Activated CD4-positive, CD25-positive, alpha-beta regulatory T cell (primary cell): ENCODE measurements at regions not wholly inside any gene's neighbourhood (a gene's known extent, or its start where the extent isn't known, plus 50 kb on each side); places are given as distances from the start of the nearest gene placed in this dataset.

Experiments used
- DNase-seq, 4 experiments: peaks; one replicate each; lab custom pipeline; 2025; lab: John Stamatoyannopoulos, UW

DNA sequence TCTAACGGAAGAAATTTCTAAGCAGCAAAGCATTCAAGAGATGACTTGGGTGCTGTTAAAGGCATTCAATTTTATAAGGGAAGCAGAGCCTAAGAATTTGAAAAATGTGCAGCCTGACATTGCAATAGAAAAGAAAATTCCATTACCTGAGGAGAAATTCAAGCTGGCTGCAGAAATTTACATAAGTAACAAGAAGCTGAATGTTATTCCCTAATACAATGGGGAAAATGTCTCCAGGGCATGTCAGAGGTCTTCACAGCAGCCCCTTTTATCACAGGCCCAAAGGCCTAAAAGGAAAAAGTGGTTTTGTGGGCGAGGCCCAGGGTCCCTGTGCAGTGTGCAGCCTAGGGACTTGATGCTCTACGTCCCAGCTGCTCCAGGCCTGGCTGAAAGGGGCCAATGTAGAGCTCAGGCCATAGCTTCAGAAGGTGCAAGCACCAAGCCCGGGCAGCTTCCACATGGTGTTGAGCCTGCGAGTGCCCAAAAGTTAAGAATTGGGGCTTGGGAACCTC is 306.7 kb downstream of the RDH14 start:
- DNase-seq = no peak

GRCh38 chr2:18251486-18251885 is 309.0 kb downstream of the RDH14 start:
- no peak for DNase-seq

DNA sequence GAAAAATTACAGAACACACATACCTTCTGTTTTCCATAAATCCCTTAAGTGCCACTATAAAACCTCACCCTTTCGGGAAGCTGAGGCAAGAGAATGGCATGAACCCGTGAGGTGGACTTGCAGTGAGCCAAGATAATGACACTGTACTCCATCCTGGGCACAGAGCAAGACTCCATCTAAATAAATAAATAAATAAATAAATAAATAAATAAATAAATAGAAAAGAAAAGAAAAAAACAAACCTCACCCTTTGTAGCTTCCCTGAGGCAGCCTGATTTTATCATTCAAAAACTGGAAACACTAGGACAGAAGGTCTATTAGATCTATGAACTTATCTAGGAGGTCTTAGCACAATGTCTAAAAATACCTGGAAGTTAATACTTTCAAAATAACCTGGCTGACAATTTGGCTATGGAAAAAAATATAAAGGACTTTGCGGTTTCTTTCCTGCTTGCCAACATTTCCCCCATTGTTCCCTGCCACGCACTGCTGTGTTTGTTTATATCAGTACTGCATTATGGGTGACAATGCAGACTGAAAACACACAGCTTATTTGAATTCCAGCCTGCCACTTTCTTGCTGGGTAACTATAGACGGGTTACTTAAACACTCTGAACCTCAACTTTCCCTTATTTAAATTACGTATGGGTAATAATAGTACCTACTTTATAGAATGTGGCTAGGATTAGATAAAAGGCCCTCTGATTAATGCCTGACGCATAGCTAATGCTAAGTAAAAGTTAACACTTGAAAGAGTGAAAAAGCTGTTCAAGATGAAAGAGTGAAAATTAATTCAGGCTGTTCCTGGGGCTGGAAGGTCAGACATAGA is 313.0 kb downstream of the RDH14 start:
- DNase-seq = no peak

DNA sequence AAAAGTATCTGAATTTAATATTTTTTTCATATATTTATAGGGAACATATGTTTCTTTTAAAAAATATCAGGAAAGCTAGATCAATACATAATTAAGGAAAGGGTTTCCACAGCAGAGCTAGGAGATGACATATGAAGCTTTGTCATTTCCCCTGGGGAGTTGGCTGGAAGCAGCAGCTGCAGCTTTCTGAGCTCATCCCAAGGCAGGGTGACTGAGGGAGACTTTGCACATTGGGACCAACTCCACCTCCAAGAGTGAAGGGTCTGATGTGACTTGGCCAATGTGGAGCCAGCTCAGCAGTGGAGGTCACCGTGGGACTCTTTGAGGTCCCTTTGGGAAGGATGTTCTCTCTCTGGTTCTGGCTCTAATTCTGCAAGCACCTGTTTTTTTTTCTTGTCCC is 315.1 kb downstream of the RDH14 start:
- DNase-seq = no peak

GRCh38 chr2:18244845-18245244 is 315.6 kb downstream of the RDH14 start:
- no peak for DNase-seq

DNA sequence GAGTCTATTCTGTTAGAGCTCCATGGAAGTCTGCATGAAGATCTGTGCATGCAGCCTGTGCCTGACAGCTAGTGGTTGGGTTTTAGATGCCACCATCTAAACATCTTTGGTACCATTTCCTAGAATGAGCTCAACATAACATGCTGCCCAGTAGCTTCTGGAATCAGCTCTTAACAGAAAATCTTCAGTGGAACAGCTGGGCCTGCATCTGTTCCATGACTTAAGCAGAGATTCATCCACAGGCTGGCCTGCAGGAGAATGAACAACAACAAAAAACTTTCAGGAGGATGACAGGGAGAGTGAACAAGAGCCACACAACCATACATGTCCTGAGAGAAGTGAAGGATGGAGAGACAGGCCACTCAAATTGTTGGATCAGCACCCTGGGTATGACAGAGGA is 316.6 kb downstream of the RDH14 start:
- no peak for DNase-seq

DNA sequence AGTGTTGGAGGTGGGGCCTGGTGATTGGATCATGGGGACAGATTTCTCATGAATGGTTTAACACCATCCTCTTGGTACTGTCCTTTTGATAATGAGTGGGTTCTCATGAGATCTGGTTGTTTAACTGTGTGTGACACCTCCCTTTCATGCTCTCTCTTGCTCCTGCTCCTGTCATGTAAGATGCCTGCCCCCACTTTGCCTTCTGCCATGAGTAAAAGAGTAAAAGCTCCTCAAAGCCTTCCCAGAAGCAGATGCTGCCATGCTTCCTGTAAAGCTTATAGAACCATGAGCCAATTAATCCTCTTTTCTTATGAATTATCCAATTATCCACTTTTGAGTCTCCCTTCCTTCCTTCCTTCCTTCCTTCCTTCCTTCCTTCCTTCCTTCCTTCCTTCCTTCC is 317.7 kb downstream of the RDH14 start:
- DNase-seq = no peak

GRCh38 chr2:18238209-18238608 is 322.2 kb downstream of the RDH14 start:
- DNase-seq = no peak

DNA sequence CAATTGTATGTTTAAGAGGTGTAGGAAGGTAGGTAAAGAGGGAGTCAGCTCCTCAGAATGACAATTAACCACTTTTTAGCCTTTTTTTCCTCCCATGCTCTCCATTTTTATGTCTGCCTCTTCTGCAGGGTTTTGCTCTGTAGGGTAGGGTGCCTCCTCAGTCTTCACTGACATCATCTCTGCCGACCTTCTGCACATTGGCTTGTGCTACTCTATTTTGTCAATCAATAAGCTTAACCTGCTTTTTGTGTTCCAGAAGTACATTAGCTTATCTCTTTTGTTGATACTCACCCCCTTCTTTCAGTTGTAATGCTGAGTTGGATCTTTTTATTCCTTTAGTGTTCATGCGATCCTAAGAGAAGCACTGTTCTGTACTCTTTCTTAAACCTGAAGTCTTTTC is 323.2 kb downstream of the RDH14 start:
- no peak for DNase-seq

- no peak for DNase-seq
These were observed 327.6 kb downstream of the RDH14 start for GRCh38 chr2:18232731-18233438.

GRCh38 chr2:18230668-18231067 is 329.8 kb downstream of the RDH14 start:
- no peak for DNase-seq

DNA sequence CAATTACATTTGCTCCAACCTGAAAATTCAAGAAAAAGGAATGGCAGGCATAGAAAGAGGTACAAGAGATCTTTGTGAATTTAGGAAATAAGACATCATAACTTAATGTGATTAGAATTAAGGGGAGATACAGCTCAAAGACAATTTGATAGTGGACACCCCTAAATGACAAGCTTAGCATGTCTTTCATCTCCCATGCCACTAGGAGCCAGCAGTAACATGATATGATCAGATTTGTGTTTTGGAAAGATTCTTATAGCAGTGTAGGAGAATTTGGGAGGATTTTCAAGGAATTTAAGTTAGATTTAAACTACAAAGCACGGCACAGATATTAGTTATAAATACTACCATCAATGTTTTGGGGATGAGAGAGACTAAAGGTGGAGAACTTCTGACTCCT is 340.8 kb downstream of the RDH14 start:
- DNase-seq = no peak

GRCh38 chr2:18218160-18218933 is 339.9 kb downstream of the KCNS3 start:
- DNase-seq = no peak

DNA sequence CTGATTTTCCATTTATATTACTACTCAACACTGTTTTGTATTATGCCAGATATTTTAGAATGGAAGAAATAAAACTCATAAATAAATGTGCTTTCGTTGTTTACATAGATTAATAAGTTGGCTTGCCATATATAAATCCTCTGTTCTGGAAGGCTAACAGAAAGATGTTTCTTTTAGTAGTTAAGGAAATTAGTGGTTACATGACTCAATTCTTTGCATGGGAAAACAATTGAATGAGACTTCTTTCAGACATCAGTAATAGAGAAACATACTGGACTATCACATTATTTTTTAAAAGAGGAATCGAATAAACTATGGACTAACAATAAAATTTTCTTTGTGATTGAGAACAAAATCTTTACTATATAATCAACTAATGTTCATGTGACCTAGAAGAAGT is 336.5 kb downstream of the KCNS3 start:
- DNase-seq = no peak

DNA sequence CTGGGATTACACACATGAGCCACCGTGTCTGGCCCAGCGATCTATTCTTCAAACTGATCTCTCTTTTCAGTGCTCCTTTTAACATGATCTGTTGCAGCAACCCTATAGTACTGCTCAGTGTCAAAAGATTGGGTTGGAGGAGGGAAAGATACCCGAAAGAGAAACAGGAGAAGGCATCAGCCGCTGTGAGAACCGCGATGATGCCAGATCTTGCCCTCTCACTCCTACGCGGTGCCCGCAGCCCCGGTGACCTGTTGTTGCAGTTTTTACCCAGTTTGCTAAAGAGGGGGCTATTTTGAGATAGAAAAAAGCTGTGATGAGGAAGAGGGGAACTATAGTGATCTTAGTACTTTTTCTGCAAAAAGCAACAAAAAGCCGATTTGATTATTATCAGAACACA is 335.5 kb downstream of the KCNS3 start:
- DNase-seq = no peak

GRCh38 chr2:18209934-18210639 is 331.6 kb downstream of the KCNS3 start:
- DNase-seq = no peak

DNA sequence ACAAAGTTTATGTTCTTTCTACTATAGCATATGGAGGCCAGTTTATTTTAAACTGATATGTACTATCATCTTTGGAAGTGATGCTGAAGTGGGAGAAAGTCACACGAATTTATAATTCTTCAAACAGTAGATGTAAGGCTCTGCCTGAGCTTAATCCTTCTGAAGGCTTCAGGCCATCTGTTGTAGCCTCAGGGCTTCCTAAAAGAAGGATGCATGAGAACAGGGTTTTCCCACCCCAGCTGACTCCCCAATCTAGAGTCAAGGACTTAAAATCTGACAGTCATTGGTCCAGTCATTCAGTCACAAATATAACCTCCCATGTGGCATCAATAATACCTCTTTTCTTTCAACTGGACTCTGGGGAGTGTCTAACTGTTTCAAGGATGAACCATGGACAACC is 330.5 kb downstream of the KCNS3 start:
- DNase-seq = no peak

GRCh38 chr2:18200771-18201170 is 322.3 kb downstream of the KCNS3 start:
- DNase-seq = no peak

DNA sequence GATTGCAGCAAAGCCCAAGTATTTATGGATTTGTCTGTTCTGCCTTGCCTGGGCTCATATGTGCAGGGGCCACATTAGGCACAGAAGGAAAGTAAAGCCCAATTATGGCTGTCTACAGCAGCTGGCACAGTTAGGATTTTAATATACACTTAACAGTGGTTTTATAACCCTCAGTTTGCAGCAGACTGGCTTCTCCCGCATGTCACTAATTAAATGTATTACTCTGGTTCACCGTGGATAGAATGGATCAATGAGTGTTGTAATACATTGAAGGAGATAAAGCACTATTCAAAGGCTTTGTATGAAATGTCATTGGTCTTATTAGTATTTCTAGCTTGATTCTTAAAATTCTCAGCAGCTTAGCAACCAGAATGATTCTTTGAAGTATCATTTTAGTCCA is 320.2 kb downstream of the KCNS3 start:
- no peak for DNase-seq

- no peak for DNase-seq
These were observed 315.7 kb downstream of the KCNS3 start for GRCh38 chr2:18194161-18194560.

GRCh38 chr2:18186816-18187613 is 308.5 kb downstream of the KCNS3 start:
- no peak for DNase-seq
